Bronchial epithelial cell (primary cell): ENCODE measurements at regions not wholly inside any gene's neighbourhood (a gene's known extent, or its start where the extent isn't known, plus 50 kb on each side); places are given as distances from the start of the nearest gene placed in this dataset.

Experiments used
- DNase-seq: peaks from one replicate; pipeline ENCODE4 v3.0.0-alpha.2; 2010; ENCODE audit warnings: low read depth
- FAIRE-seq: peaks from 2 replicates; lab custom pipeline; 2011; peaks lifted over from hg19 to GRCh38; lab: Jason Lieb, UNC
- H3K27me3 ChIP-seq: 2 replicates; pipeline ENCODE4 v1.5.1; 2011; ENCODE audit warnings: low read length; ENCODE audit not compliant: control insufficient read depth, insufficient read depth
- H3K36me3 ChIP-seq: 2 replicates; pipeline ENCODE4 v1.5.1; 2011; ENCODE audit warnings: low read length; ENCODE audit not compliant: control insufficient read depth, insufficient read depth
- H3K4me3 ChIP-seq: 2 replicates; pipeline ENCODE4 v1.5.1; 2011; ENCODE audit warnings: mild to moderate bottlenecking, low read depth, low read length, control low read depth
- TF ChIP-seq, protein P1 (sequence below): IDR thresholded peaks from 2 replicates; pipeline ENCODE4 v1.5.1; 2011; ENCODE audit warnings: mild to moderate bottlenecking, moderate library complexity, low read length, control low read depth, inconsistent platforms; ENCODE audit not compliant: insufficient read depth, severe bottlenecking

- Histone ChIP-seq H3K27me3 (peaks cover 2% of the 10 kb centered on the region), H3K36me3 (no peaks in the 10 kb centered on the region), H3K4me3 (no peak overlapping the region)
- TF ChIP-seq, protein P1, sequence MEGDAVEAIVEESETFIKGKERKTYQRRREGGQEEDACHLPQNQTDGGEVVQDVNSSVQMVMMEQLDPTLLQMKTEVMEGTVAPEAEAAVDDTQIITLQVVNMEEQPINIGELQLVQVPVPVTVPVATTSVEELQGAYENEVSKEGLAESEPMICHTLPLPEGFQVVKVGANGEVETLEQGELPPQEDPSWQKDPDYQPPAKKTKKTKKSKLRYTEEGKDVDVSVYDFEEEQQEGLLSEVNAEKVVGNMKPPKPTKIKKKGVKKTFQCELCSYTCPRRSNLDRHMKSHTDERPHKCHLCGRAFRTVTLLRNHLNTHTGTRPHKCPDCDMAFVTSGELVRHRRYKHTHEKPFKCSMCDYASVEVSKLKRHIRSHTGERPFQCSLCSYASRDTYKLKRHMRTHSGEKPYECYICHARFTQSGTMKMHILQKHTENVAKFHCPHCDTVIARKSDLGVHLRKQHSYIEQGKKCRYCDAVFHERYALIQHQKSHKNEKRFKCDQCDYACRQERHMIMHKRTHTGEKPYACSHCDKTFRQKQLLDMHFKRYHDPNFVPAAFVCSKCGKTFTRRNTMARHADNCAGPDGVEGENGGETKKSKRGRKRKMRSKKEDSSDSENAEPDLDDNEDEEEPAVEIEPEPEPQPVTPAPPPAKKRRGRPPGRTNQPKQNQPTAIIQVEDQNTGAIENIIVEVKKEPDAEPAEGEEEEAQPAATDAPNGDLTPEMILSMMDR = no peak
- DNase-seq (no peak), FAIRE-seq (peak; percentile 58)
Observed at GRCh38 chr10:70962686-70963085, 74.3 kb upstream of the PCBD1 start.

- TF ChIP-seq, protein P1 = no peak
- FAIRE-seq (peak; percentile 64), DNase-seq (no peak)
- no peak overlapping the region for H3K4me3 ChIP-seq
- peaks cover 2% of the 10 kb centered on the region for H3K27me3 ChIP-seq
- no peaks in the 10 kb centered on the region for H3K36me3 ChIP-seq
Observed at GRCh38 chr10:70963271-70963670, 74.9 kb upstream of the PCBD1 start.

GRCh38 chr10:70964245-70964644 lies 75.9 kb upstream of the PCBD1 start:
- DNase-seq (no peak), FAIRE-seq (peak; percentile 32)
- Histone ChIP-seq H3K36me3 (no peaks in the 10 kb centered on the region), H3K27me3 (peaks cover 2% of the 10 kb centered on the region), H3K4me3 (no peak overlapping the region)
- TF ChIP-seq, protein P1 = no peak

- H3K36me3 ChIP-seq = no peaks in the 10 kb centered on the region
- H3K4me3 ChIP-seq = no peak overlapping the region
- peaks cover 2% of the 10 kb centered on the region for H3K27me3 ChIP-seq
- FAIRE-seq = no peak
- TF ChIP-seq, protein P1 = no peak
- no peak for DNase-seq
Observed at GRCh38 chr10:70964881-70965280, 76.5 kb upstream of the PCBD1 start.

DNA sequence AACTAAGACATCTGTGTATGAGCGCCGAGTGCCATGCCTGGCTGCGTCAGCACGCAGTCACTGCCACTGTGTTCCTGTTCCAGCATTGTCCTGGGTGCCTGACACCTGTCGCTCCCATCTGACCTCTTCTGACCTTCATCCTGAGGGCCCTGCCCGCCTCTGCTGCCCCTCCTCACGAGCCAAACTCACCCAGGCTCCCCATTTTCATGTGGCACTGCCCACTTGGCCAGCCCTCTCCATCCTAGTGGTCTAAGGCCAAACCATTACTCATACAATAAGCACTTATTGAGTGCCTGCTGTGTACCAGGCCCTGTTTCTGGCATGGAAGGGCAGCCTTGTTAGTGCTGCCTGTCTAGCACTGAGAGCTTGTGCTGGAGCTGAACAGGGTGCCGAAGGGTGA lies 77.2 kb upstream of the PCBD1 start:
- FAIRE-seq (no peak), DNase-seq (no peak)
- H3K4me3 ChIP-seq = no peak overlapping the region
- TF ChIP-seq, protein P1 = no peak
- H3K27me3 ChIP-seq = peaks cover 2% of the 10 kb centered on the region
- H3K36me3 ChIP-seq = no peaks in the 10 kb centered on the region

- Histone ChIP-seq H3K36me3 (no peaks in the 10 kb centered on the region), H3K4me3 (no peak overlapping the region), H3K27me3 (peaks cover under 1% of the 10 kb centered on the region)
- TF ChIP-seq, protein P1 = no peak
- FAIRE-seq (peak; percentile 52), DNase-seq (no peak)
Observed at GRCh38 chr10:70966646-70967553, 78.5 kb upstream of the PCBD1 start.
